ENCODE measurements at regions not wholly inside any gene's neighbourhood (a gene's known extent, or its start where the extent isn't known, plus 50 kb on each side); places are given as distances from the start of the nearest gene placed in this dataset.

GRCh38 chr4:81789158-81789557, 317.5 kb upstream of the RASGEF1B start:
- no peak overlapping the region for H3K27ac ChIP-seq (ENCODE audit: control insufficient read depth, insufficient read depth)
- in situ Hi-C loops (cut with MboI) (no loop called here), intact Hi-C loops (cut with micrococcal nuclease; ENCODE audit: unreplicated experiment) (no loop called here)
- FAIRE-seq (no peak), DNase-seq (ENCODE audit: low read depth, low spot score) (no peak), ATAC-seq (no peak)
- ChIA-PET CTCF (no interaction called here), RAD21 (ENCODE audit: unreplicated experiment) (no interaction called here), SMC1A (ENCODE audit: uncharacterized antibody, unreplicated experiment) (interaction anchor here (1.2 kb wide), 1 partner anchor 11 kb away, joined by 3 read pairs; no protein-coding TSS in a partner anchor), POLR2A (no interaction called here)
- H3K9me3 ChIP-seq (replicated peaks; ENCODE audit: control insufficient read depth, insufficient read depth, low read length) = no peaks in the 10 kb centered on the region
- no TSS peak for BruUV-seq (replicated peaks)
- no peaks in the 10 kb centered on the region for H3K4me1 ChIP-seq (ENCODE audit: control insufficient read depth, insufficient read depth, low read length)
- H3K27me3 ChIP-seq (replicated peaks in 1 of 2; ENCODE audit: control insufficient read depth in 2 of 2, insufficient read depth in 2 of 2, low read length in 1 of 2) = no peaks in the 10 kb centered on the region; a peak in 1 of 4 replicates
- H3K79me2 ChIP-seq (ENCODE audit: control insufficient read depth, insufficient read depth, low read length) = no peaks in the 10 kb centered on the region
- H4K20me1 ChIP-seq (ENCODE audit: control insufficient read depth, insufficient read depth) = no peaks in the 10 kb centered on the region
- no peak overlapping the region for H3K4me3 ChIP-seq
- no peak overlapping the region for H2AFZ ChIP-seq (ENCODE audit: control insufficient read depth, low read depth, low read length)
- H3K9ac ChIP-seq (ENCODE audit: control insufficient read depth, insufficient read depth, low read length) = no peak overlapping the region
- H3K4me2 ChIP-seq (ENCODE audit: control insufficient read depth, insufficient read depth) = no peak overlapping the region
- no peak for TF ChIP-seq ESRRA (IDR thresholded peaks at IDR 0.05; ENCODE audit: low read length)
- no peak for TF ChIP-seq FOXK2 (IDR thresholded peaks at IDR 0.05)
- no peak for TF ChIP-seq REST (IDR thresholded peaks at IDR 0.05; ENCODE audit: low read depth, low read length)
- TF ChIP-seq CBX3 (IDR thresholded peaks at IDR 0.05; ENCODE audit: borderline replicate concordance, low read depth) = no peak
- no peak for TF ChIP-seq BCLAF1 (IDR thresholded peaks at IDR 0.05)
- no peak for TF ChIP-seq EGR1 (IDR thresholded peaks at IDR 0.05; ENCODE audit: borderline replicate concordance in 1 of 2, low read depth in 2 of 2, low read length in 2 of 2)
- TF ChIP-seq SMARCA5 (IDR thresholded peaks at IDR 0.05) = no peak
- TF ChIP-seq SP1 (IDR thresholded peaks at IDR 0.05; ENCODE audit: low read depth, low read length) = no peak
- no peaks in the 10 kb centered on the region for H3K36me3 ChIP-seq (ENCODE audit: control insufficient read depth in 2 of 2, insufficient read depth in 2 of 2, low read length in 1 of 2)

Measured in GM12878 (cell line).